IMR-90 (cell line): ENCODE measurements at regions not wholly inside any gene's neighbourhood (a gene's known extent, or its start where the extent isn't known, plus 50 kb on each side); places are given as distances from the start of the nearest gene placed in this dataset.

Experiments
- ATAC-seq: fragments of 200-7000 bp; cut with Tn5 transposase; 2 replicates; pipeline ENCODE4 v1.9.1; 2020; ENCODE audit warnings: low read depth, mild to moderate bottlenecking, moderate library complexity
- BruUV-seq: library from RNA; stranded (reverse); fragments of 400-500 nt; replicated peaks from 2 replicates; lab custom pipeline; 2021; lab: Mats Ljungman, UMichigan
- CTCF ChIA-PET: fragments of 300-600 bp; formaldehyde crosslinking; extraction: SDS; loops from one replicate; lab custom pipeline; 2021; ENCODE audit warnings: antibody characterized with exemption; lab: Yijun Ruan, JAX
- POLR2A ChIA-PET: fragments of 300-600 bp; sonication (Branson Sonifier 250); formaldehyde crosslinking; loops from one replicate; lab custom pipeline; 2022; ENCODE audit warnings: antibody characterized with exemption; ENCODE audit not compliant: unreplicated experiment; lab: Charles Lee
- DNase-seq: peaks from one replicate; pipeline ENCODE4 v3.0.0; 2013
- H2AFZ ChIP-seq: replicated peaks from 2 replicates; pipeline ENCODE3; 2013; ENCODE audit warnings: low read length, mild to moderate bottlenecking; ENCODE audit not compliant: poor library complexity
- H2AK5ac ChIP-seq: 2 replicates; pipeline ENCODE4 v1.6.1; 2013; ENCODE audit warnings: low read depth, low read length, inconsistent platforms
- H2AK9ac ChIP-seq: replicated peaks from 2 replicates; pipeline ENCODE3; 2013; ENCODE audit warnings: mild to moderate bottlenecking, low read depth, low read length, moderate library complexity; ENCODE audit not compliant: poor library complexity
- H2BK120ac ChIP-seq: 2 replicates; pipeline ENCODE4 v1.6.1; 2013; ENCODE audit warnings: low read depth, low read length, inconsistent platforms
- H2BK15ac ChIP-seq: 3 replicates; pipeline ENCODE4 v1.6.1; 2013; ENCODE audit warnings: low read depth, low read length, inconsistent platforms
- H2BK20ac ChIP-seq: 2 replicates; pipeline ENCODE4 v1.6.1; 2013; ENCODE audit warnings: low read depth, mild to moderate bottlenecking, inconsistent platforms, low read length, moderate library complexity
- H2BK5ac ChIP-seq: 2 replicates; pipeline ENCODE4 v1.6.1; 2013; ENCODE audit warnings: mild to moderate bottlenecking, low read depth, low read length, inconsistent platforms; ENCODE audit not compliant: poor library complexity, severe bottlenecking
- H3K14ac ChIP-seq: replicated peaks from 2 replicates; pipeline ENCODE4 v1.6.1; 2013; ENCODE audit warnings: low read depth, low read length, inconsistent platforms
- H3K18ac ChIP-seq: 2 replicates; pipeline ENCODE4 v1.6.1; 2013; ENCODE audit warnings: low read depth, low read length, control low read depth
- H3K23ac ChIP-seq: 2 replicates; pipeline ENCODE4 v1.6.1; 2013; ENCODE audit warnings: low read depth, low read length, inconsistent platforms
- H3K27ac ChIP-seq: 2 replicates; pipeline ENCODE4 v1.5.1; 2013; ENCODE audit warnings: mild to moderate bottlenecking, control low read depth, low read length; ENCODE audit not compliant: insufficient read depth
- H3K27me3 ChIP-seq: 2 replicates; pipeline ENCODE4 v1.6.1; 2013; ENCODE audit warnings: low read length; ENCODE audit not compliant: control insufficient read depth, insufficient read depth
- H3K36me3 ChIP-seq: 2 replicates; pipeline ENCODE4 v1.6.1; 2013; ENCODE audit warnings: low read length, mixed read lengths; ENCODE audit not compliant: control insufficient read depth, insufficient read depth
- H3K4ac ChIP-seq: 2 replicates; pipeline ENCODE4 v1.6.1; 2013; ENCODE audit warnings: low read depth, low read length, inconsistent platforms
- H3K4me1 ChIP-seq: 2 replicates; pipeline ENCODE4 v1.6.1; 2013; ENCODE audit warnings: low read length, mixed read lengths; ENCODE audit not compliant: control insufficient read depth, insufficient read depth
- H3K4me2 ChIP-seq: 2 replicates; pipeline ENCODE4 v1.6.1; 2013; ENCODE audit warnings: low read depth, mild to moderate bottlenecking, control low read depth, low read length, moderate library complexity
- H3K4me3 ChIP-seq: 2 replicates; pipeline ENCODE4 v1.5.1; 2013; ENCODE audit warnings: low read depth, mild to moderate bottlenecking, control low read depth, low read length, moderate library complexity; ENCODE audit not compliant: insufficient read depth
- H3K56ac ChIP-seq: 2 replicates; pipeline ENCODE4 v1.6.1; 2013; ENCODE audit warnings: low read length, inconsistent platforms; ENCODE audit not compliant: insufficient read depth; ENCODE audit errors: extremely low read depth
- H3K79me1 ChIP-seq, 2 experiments: 2 replicates each; pipeline ENCODE4 v1.6.1; 2013; ENCODE audit warnings: low read length in 2 of 2, inconsistent platforms in 1 of 2, low read depth in 1 of 2
- H3K9ac ChIP-seq: 2 replicates; pipeline ENCODE4 v1.6.1; 2013; ENCODE audit warnings: low read depth, low read length, control low read depth
- H3K9me1 ChIP-seq: 2 replicates; pipeline ENCODE4 v1.6.1; 2013; ENCODE audit warnings: low read length, inconsistent platforms; ENCODE audit not compliant: insufficient read depth
- H3K9me3 ChIP-seq: 2 replicates; pipeline ENCODE4 v1.6.1; 2013; ENCODE audit warnings: low read length; ENCODE audit not compliant: control insufficient read depth, insufficient read depth
- H4K20me1 ChIP-seq: 2 replicates; pipeline ENCODE4 v1.6.1; 2013; ENCODE audit warnings: low read length, inconsistent platforms; ENCODE audit not compliant: insufficient read depth
- H4K5ac ChIP-seq: 2 replicates; pipeline ENCODE4 v1.6.1; 2013; ENCODE audit warnings: mild to moderate bottlenecking, low read depth, low read length, control low read depth
- H4K8ac ChIP-seq, 2 experiments: 2 replicates each; pipeline ENCODE4 v1.6.1; 2013; ENCODE audit warnings: low read depth in 2 of 2, low read length in 2 of 2, control low read depth in 1 of 2, inconsistent platforms in 1 of 2
- H4K91ac ChIP-seq: 2 replicates; pipeline ENCODE4 v1.6.1; 2013; ENCODE audit warnings: low read depth, low read length, inconsistent platforms; ENCODE audit not compliant: insufficient read depth
- CHD1 ChIP-seq: IDR thresholded peaks from 2 replicates; pipeline ENCODE4 v1.6.1; 2012; ENCODE audit warnings: low read depth, low read length, improper control_type of control experiment
- CTCF ChIP-seq: conservative IDR thresholded peaks from 2 replicates; pipeline ENCODE4 v1.5.1; 2012; ENCODE audit warnings: mild to moderate bottlenecking, low read depth, low read length, improper control_type of control experiment
- FOS ChIP-seq: fragments of 150-350 bp; IDR thresholded peaks from 2 replicates; pipeline ENCODE4 v1.6.1; 2016; ENCODE audit warnings: low read depth, low read length
- MAFK ChIP-seq: IDR thresholded peaks from 2 replicates; pipeline ENCODE4 v1.6.1; 2012; ENCODE audit warnings: low read depth, low read length, improper control_type of control experiment
- MXI1 ChIP-seq: IDR thresholded peaks from 2 replicates; pipeline ENCODE4 v1.6.1; 2012; ENCODE audit warnings: low read depth, mild to moderate bottlenecking, low read length, moderate library complexity, borderline replicate concordance
- NFE2L2 ChIP-seq: fragments of 150-350 bp; IDR thresholded peaks from 2 replicates; pipeline ENCODE4 v1.6.1; 2016; ENCODE audit warnings: low read depth, mild to moderate bottlenecking, low read length
- RAD21 ChIP-seq: IDR thresholded peaks from 2 replicates; pipeline ENCODE4 v1.6.1; 2012; ENCODE audit warnings: low read length, improper control_type of control experiment
- RCOR1 ChIP-seq: IDR thresholded peaks from 2 replicates; pipeline ENCODE4 v1.6.1; 2012; ENCODE audit warnings: mild to moderate bottlenecking, low read length, improper control_type of control experiment; ENCODE audit not compliant: insufficient replicate concordance
- SMC3 ChIP-seq: fragments of 150-350 bp; IDR thresholded peaks from 2 replicates; pipeline ENCODE4 v1.6.1; 2016; ENCODE audit warnings: low read depth, mild to moderate bottlenecking, antibody characterized with exemption, low read length, moderate library complexity
- USF2 ChIP-seq: fragments of 150-350 bp; IDR thresholded peaks from 2 replicates; pipeline ENCODE4 v1.6.1; 2017; ENCODE audit warnings: mild to moderate bottlenecking, antibody characterized with exemption, low read length, low read depth
- WGBS, 2 experiments: methylation state at CpG; one replicate each; pipeline versions ENCODE4 v1.1.5 to v1.1.7; 2013; ENCODE audit warnings: missing lambda C conversion rate in 2 of 2; ENCODE audit not compliant: insufficient read length in 1 of 2; ENCODE audit errors: extremely low coverage in 2 of 2; 5-methylcytosine and 5-hydroxymethylcytosine counted together
- dilution Hi-C: fragments of 300-500 bp; cut with HindIII; formaldehyde crosslinking; loops from one replicate; pipeline ENCODE4 v1.14.3; 2018; ENCODE audit warnings: low sequenced_read_pairs; ENCODE audit not compliant: unreplicated experiment
- in situ Hi-C: fragments of 300-500 bp; cut with MboI; formaldehyde crosslinking; loops from 3 replicates; pipeline ENCODE4 v1.14.3; 2019; ENCODE audit warnings: low sequenced_read_pairs, inconsistent platforms, mixed read lengths
- intact Hi-C: fragments of 100-400 bp; cut with micrococcal nuclease; formaldehyde crosslinking; loops from 2 replicates; pipeline ENCODE4 v1.10.0; 2022

- dilution Hi-C loops (no loop called here), intact Hi-C loops (no loop called here), in situ Hi-C loops (no loop called here)
- H2BK20ac ChIP-seq, result peak overlapping the region; percentile 77
- peaks cover 4% of the 10 kb centered on the region for H3K4me1 ChIP-seq
- no peaks in the 10 kb centered on the region for H3K36me3 ChIP-seq
- H2AFZ ChIP-seq, result no peak overlapping the region
- H2AK9ac ChIP-seq, result no peak overlapping the region
- no peak for ATAC-seq
- TF ChIP-seq MXI1 (no peak), CHD1 (no peak), CTCF (no peak), RCOR1 (no peak), USF2 (no peak), MAFK (no peak), SMC3 (no peak), NFE2L2 (no peak), RAD21 (no peak), FOS (no peak)
- H2BK120ac ChIP-seq, result peak overlapping the region; percentile 74
- no peaks in the 10 kb centered on the region for H4K20me1 ChIP-seq
- no peak overlapping the region for H3K27ac ChIP-seq
- H3K18ac ChIP-seq, result peak overlapping the region; percentile 77; the same call in 1 of the 2 replicates
- no peaks in the 10 kb centered on the region for H3K79me1 ChIP-seq
- no peak overlapping the region; the same call in 1 of the 2 replicates for H3K23ac ChIP-seq
- POLR2A ChIA-PET, result no interaction called here
- CTCF ChIA-PET, result interaction anchor here (0.6 kb wide), 1 partner anchor 61 kb away, joined by 6 read pairs; no protein-coding TSS in a partner anchor
- no peak overlapping the region for H3K56ac ChIP-seq
- peak overlapping the region; percentile 39; the same call in 1 of the 2 replicates for H4K5ac ChIP-seq
- no peak for DNase-seq
- no TSS peak for BruUV-seq
- no peaks in the 10 kb centered on the region for H3K9me3 ChIP-seq
- H3K4me3 ChIP-seq, result no peak overlapping the region
- peak overlapping the region; percentile 37; the same call in 1 of the 2 replicates for H3K4ac ChIP-seq
- H3K27me3 ChIP-seq, result no peaks in the 10 kb centered on the region
- 0 out of 2 replicates have a peak overlapping the region, but pooled peaks have one; percentile 24 for H4K91ac ChIP-seq
- H3K9ac ChIP-seq, result no peak overlapping the region
- no CpG with 5 or more reads among the region's 7 CpGs for WGBS, 2 experiments
- peak overlapping the region in 1 of 2 experiments; percentile 48; a peak in 2 of 4 replicates for H4K8ac ChIP-seq
- no peaks in the 10 kb centered on the region for H3K9me1 ChIP-seq
- no peak overlapping the region for H2AK5ac ChIP-seq
- H2BK15ac ChIP-seq, result peak overlapping the region; percentile 53; the same call in 1 of the 3 replicates
- H3K4me2 ChIP-seq, result no peak overlapping the region
- H3K14ac ChIP-seq, result peak overlapping the region; percentile 5; the same call in 1 of the 2 replicates
- peak overlapping the region; percentile 73 for H2BK5ac ChIP-seq
Measured at GRCh38 chr6:140541288-140541687, 1166.8 kb upstream of the CITED2 start.
